ENCODE measurements at regions not wholly inside any gene's neighbourhood (a gene's known extent, or its start where the extent isn't known, plus 50 kb on each side); places are given as distances from the start of the nearest gene placed in this dataset.

GRCh38 chr15:61753018-61753710 is 307.1 kb downstream of the VPS13C start:
- no peaks in the 10 kb centered on the region for H3K9me3 Mint-ChIP-seq (ENCODE audit: low read depth)
- no peak overlapping the region for H3K4me3 Mint-ChIP-seq
- peaks cover 3% of the 10 kb centered on the region for H3K27me3 Mint-ChIP-seq
- H3K27ac Mint-ChIP-seq: no peak overlapping the region
- H3K36me3 Mint-ChIP-seq: no peaks in the 10 kb centered on the region
- H3K4me1 Mint-ChIP-seq (ENCODE audit: low read depth): no peaks in the 10 kb centered on the region

- Mint-ChIP-seq H3K4me1 (ENCODE audit: low read depth) (no peaks in the 10 kb centered on the region), H3K9me3 (ENCODE audit: low read depth) (no peaks in the 10 kb centered on the region), H3K27ac (no peak overlapping the region), H3K27me3 (peaks cover 3% of the 10 kb centered on the region), H3K36me3 (no peaks in the 10 kb centered on the region), H3K4me3 (no peak overlapping the region)
Measured at GRCh38 chr15:61752001-61752400, 308.2 kb downstream of the VPS13C start.

- no peaks in the 10 kb centered on the region for H3K4me1 Mint-ChIP-seq (ENCODE audit: low read depth)
- H3K9me3 Mint-ChIP-seq (ENCODE audit: low read depth): no peaks in the 10 kb centered on the region
- peaks cover 4% of the 10 kb centered on the region for H3K27me3 Mint-ChIP-seq
- H3K4me3 Mint-ChIP-seq: no peak overlapping the region
- H3K36me3 Mint-ChIP-seq: no peaks in the 10 kb centered on the region
- no peak overlapping the region for H3K27ac Mint-ChIP-seq
Measured at GRCh38 chr15:61750271-61751084, 309.8 kb downstream of the VPS13C start.

GRCh38 chr15:61749169-61749568 is 311.1 kb downstream of the VPS13C start:
- H3K4me1 Mint-ChIP-seq (ENCODE audit: low read depth): no peaks in the 10 kb centered on the region
- no peaks in the 10 kb centered on the region for H3K36me3 Mint-ChIP-seq
- no peak overlapping the region for H3K27ac Mint-ChIP-seq
- no peak overlapping the region for H3K4me3 Mint-ChIP-seq
- no peaks in the 10 kb centered on the region for H3K9me3 Mint-ChIP-seq (ENCODE audit: low read depth)
- H3K27me3 Mint-ChIP-seq: peaks cover 9% of the 10 kb centered on the region

- no peaks in the 10 kb centered on the region for H3K9me3 Mint-ChIP-seq (ENCODE audit: low read depth)
- H3K27ac Mint-ChIP-seq: no peak overlapping the region
- H3K36me3 Mint-ChIP-seq: no peaks in the 10 kb centered on the region
- H3K4me3 Mint-ChIP-seq: no peak overlapping the region
- H3K4me1 Mint-ChIP-seq (ENCODE audit: low read depth): no peaks in the 10 kb centered on the region
- H3K27me3 Mint-ChIP-seq: peaks cover 10% of the 10 kb centered on the region
Measured at GRCh38 chr15:61748529-61748928, 311.7 kb downstream of the VPS13C start.

- Mint-ChIP-seq H3K36me3 (no peaks in the 10 kb centered on the region), H3K9me3 (ENCODE audit: low read depth) (no peaks in the 10 kb centered on the region)
Measured at GRCh38 chr15:61746589-61746988, 313.7 kb downstream of the VPS13C start.

GRCh38 chr15:61743345-61743909 is 316.8 kb downstream of the VPS13C start:
- no peaks in the 10 kb centered on the region for H3K4me1 Mint-ChIP-seq (ENCODE audit: low read depth)
- H3K9me3 Mint-ChIP-seq (ENCODE audit: low read depth): no peaks in the 10 kb centered on the region
- no peaks in the 10 kb centered on the region for H3K36me3 Mint-ChIP-seq
- H3K4me3 Mint-ChIP-seq: no peak overlapping the region
- no peak overlapping the region for H3K27ac Mint-ChIP-seq
- H3K27me3 Mint-ChIP-seq: peaks cover 13% of the 10 kb centered on the region

More at GRCh38 chr15:61746589-61746988, 313.7 kb downstream of the VPS13C start:
- no peak overlapping the region for H3K27ac Mint-ChIP-seq
- peaks cover 14% of the 10 kb centered on the region for H3K27me3 Mint-ChIP-seq
- no peak overlapping the region for H3K4me3 Mint-ChIP-seq
- H3K4me1 Mint-ChIP-seq (ENCODE audit: low read depth): no peaks in the 10 kb centered on the region

- no peaks in the 10 kb centered on the region for H3K36me3 Mint-ChIP-seq
- H3K9me3 Mint-ChIP-seq (ENCODE audit: low read depth): no peaks in the 10 kb centered on the region
- H3K4me3 Mint-ChIP-seq: no peak overlapping the region
- H3K4me1 Mint-ChIP-seq (ENCODE audit: low read depth): no peaks in the 10 kb centered on the region
- H3K27me3 Mint-ChIP-seq: peaks cover 13% of the 10 kb centered on the region
- H3K27ac Mint-ChIP-seq: no peak overlapping the region
Measured at GRCh38 chr15:61742591-61742990, 317.7 kb downstream of the VPS13C start.

GRCh38 chr15:61736790-61737189 is 323.5 kb downstream of the VPS13C start:
- Mint-ChIP-seq H3K36me3 (no peaks in the 10 kb centered on the region), H3K9me3 (ENCODE audit: low read depth) (no peaks in the 10 kb centered on the region), H3K4me3 (no peak overlapping the region), H3K27ac (no peak overlapping the region), H3K27me3 (no peaks in the 10 kb centered on the region), H3K4me1 (ENCODE audit: low read depth) (no peaks in the 10 kb centered on the region)

GRCh38 chr15:61731099-61731498 is 329.1 kb downstream of the VPS13C start:
- Mint-ChIP-seq H3K27ac (no peak overlapping the region), H3K27me3 (peaks cover 6% of the 10 kb centered on the region), H3K4me1 (ENCODE audit: low read depth) (no peaks in the 10 kb centered on the region), H3K9me3 (ENCODE audit: low read depth) (no peaks in the 10 kb centered on the region), H3K36me3 (no peaks in the 10 kb centered on the region), H3K4me3 (no peak overlapping the region)

GRCh38 chr15:61729646-61730045 is 330.6 kb downstream of the VPS13C start:
- Mint-ChIP-seq H3K27me3 (peaks cover 6% of the 10 kb centered on the region), H3K4me1 (ENCODE audit: low read depth) (no peaks in the 10 kb centered on the region), H3K27ac (no peak overlapping the region), H3K36me3 (no peaks in the 10 kb centered on the region), H3K9me3 (ENCODE audit: low read depth) (no peaks in the 10 kb centered on the region), H3K4me3 (no peak overlapping the region)

GRCh38 chr15:61726166-61726565 is 334.1 kb downstream of the VPS13C start:
- Mint-ChIP-seq H3K36me3 (no peaks in the 10 kb centered on the region), H3K4me3 (no peak overlapping the region), H3K27ac (no peak overlapping the region), H3K4me1 (ENCODE audit: low read depth) (no peaks in the 10 kb centered on the region), H3K27me3 (peaks cover 8% of the 10 kb centered on the region), H3K9me3 (ENCODE audit: low read depth) (no peaks in the 10 kb centered on the region)

GRCh38 chr15:61725251-61725650 is 335.0 kb downstream of the VPS13C start:
- no peaks in the 10 kb centered on the region for H3K4me1 Mint-ChIP-seq (ENCODE audit: low read depth)
- no peaks in the 10 kb centered on the region for H3K36me3 Mint-ChIP-seq
- peaks cover 6% of the 10 kb centered on the region for H3K27me3 Mint-ChIP-seq
- no peaks in the 10 kb centered on the region for H3K9me3 Mint-ChIP-seq (ENCODE audit: low read depth)
- H3K4me3 Mint-ChIP-seq: no peak overlapping the region
- H3K27ac Mint-ChIP-seq: no peak overlapping the region

- H3K36me3 Mint-ChIP-seq: no peaks in the 10 kb centered on the region
- H3K27ac Mint-ChIP-seq: no peak overlapping the region
- H3K27me3 Mint-ChIP-seq: peaks cover 2% of the 10 kb centered on the region
- H3K9me3 Mint-ChIP-seq (ENCODE audit: low read depth): no peaks in the 10 kb centered on the region
- H3K4me1 Mint-ChIP-seq (ENCODE audit: low read depth): no peaks in the 10 kb centered on the region
- H3K4me3 Mint-ChIP-seq: no peak overlapping the region
Measured at GRCh38 chr15:61724251-61724939, 335.9 kb downstream of the VPS13C start.

GRCh38 chr15:61721418-61721817 is 338.8 kb downstream of the VPS13C start:
- H3K27me3 Mint-ChIP-seq: peaks cover 6% of the 10 kb centered on the region
- no peak overlapping the region for H3K27ac Mint-ChIP-seq
- H3K4me1 Mint-ChIP-seq (ENCODE audit: low read depth): no peaks in the 10 kb centered on the region
- H3K36me3 Mint-ChIP-seq: no peaks in the 10 kb centered on the region
- no peak overlapping the region for H3K4me3 Mint-ChIP-seq
- no peaks in the 10 kb centered on the region for H3K9me3 Mint-ChIP-seq (ENCODE audit: low read depth)

All from activated naive CD8-positive, alpha-beta T cell (primary cell).